ENCODE measurements at regions not wholly inside any gene's neighbourhood (a gene's known extent, or its start where the extent isn't known, plus 50 kb on each side); places are given as distances from the start of the nearest gene placed in this dataset.

GRCh38 chr6:147040121-147040910 lies 163.9 kb upstream of the STXBP5 start:
- no peak for ATAC-seq

GRCh38 chr6:147042679-147043078 lies 161.5 kb upstream of the STXBP5 start:
- ATAC-seq, result no peak

GRCh38 chr6:147043994-147044477 lies 160.2 kb upstream of the STXBP5 start:
- ATAC-seq, result no peak

GRCh38 chr6:147046141-147046877 lies 157.9 kb upstream of the STXBP5 start:
- no peak for ATAC-seq

GRCh38 chr6:147048930-147049329 lies 155.3 kb upstream of the STXBP5 start:
- ATAC-seq, result no peak

GRCh38 chr6:147053311-147053921 lies 150.8 kb upstream of the STXBP5 start:
- no peak for ATAC-seq

- no peak for ATAC-seq
Observed at GRCh38 chr6:147054158-147054557, 150.1 kb upstream of the STXBP5 start.

- no peak for ATAC-seq
Observed at GRCh38 chr6:147054871-147055270, 149.3 kb upstream of the STXBP5 start.

GRCh38 chr6:147055821-147056392 lies 148.3 kb upstream of the STXBP5 start:
- no peak for ATAC-seq

GRCh38 chr6:147057188-147057587 lies 147.0 kb upstream of the STXBP5 start:
- ATAC-seq, result no peak

- no peak for ATAC-seq
Observed at GRCh38 chr6:147057705-147058342, 146.4 kb upstream of the STXBP5 start.

GRCh38 chr6:147058786-147059385 lies 145.3 kb upstream of the STXBP5 start:
- ATAC-seq, result no peak

GRCh38 chr6:147060636-147061035 lies 143.6 kb upstream of the STXBP5 start:
- no peak for ATAC-seq

GRCh38 chr6:147061252-147061651 lies 143.0 kb upstream of the STXBP5 start:
- ATAC-seq, result no peak

GRCh38 chr6:147063469-147064031 lies 140.7 kb upstream of the STXBP5 start:
- ATAC-seq, result no peak

- no peak for ATAC-seq
Observed at GRCh38 chr6:147065786-147066185, 138.4 kb upstream of the STXBP5 start.

GRCh38 chr6:147067184-147067583 lies 137.0 kb upstream of the STXBP5 start:
- no peak for ATAC-seq

GRCh38 chr6:147071776-147072175 lies 132.4 kb upstream of the STXBP5 start:
- no peak for ATAC-seq

GRCh38 chr6:147075381-147075780 lies 128.8 kb upstream of the STXBP5 start:
- no peak for ATAC-seq

GRCh38 chr6:147077251-147077650 lies 127.0 kb upstream of the STXBP5 start:
- ATAC-seq, result no peak

GRCh38 chr6:147078106-147078505 lies 126.1 kb upstream of the STXBP5 start:
- no peak for ATAC-seq

GRCh38 chr6:147078602-147079001 lies 125.6 kb upstream of the STXBP5 start:
- ATAC-seq, result no peak

Data from activated CD4-positive, CD25-positive, alpha-beta regulatory T cell treated with anti-CD3 and anti-CD28 coated beads, Interleukin-2, amount 50 U/mL, for 24 hours (primary cell).